KMS-11 (cell line): ENCODE measurements at regions not wholly inside any gene's neighbourhood (a gene's known extent, or its start where the extent isn't known, plus 50 kb on each side); places are given as distances from the start of the nearest gene placed in this dataset.

Experiments used
- H2AFZ ChIP-seq: fragments of 200-600 bp; sonication (generic); 2 replicates; pipeline ENCODE4 v1.6.1; 2016; ENCODE audit warnings: antibody characterized with exemption, mixed run types, low read depth
- H3K27ac ChIP-seq: fragments of 200-600 bp; sonication (generic); 2 replicates; pipeline ENCODE4 v1.6.1; 2016; ENCODE audit warnings: mild to moderate bottlenecking, mixed run types
- H3K27me3 ChIP-seq: fragments of 200-600 bp; sonication (generic); 2 replicates; pipeline ENCODE4 v1.6.1; 2017; ENCODE audit warnings: mild to moderate bottlenecking, low read depth, mixed run types, moderate library complexity; ENCODE audit not compliant: insufficient read depth
- H3K36me3 ChIP-seq: fragments of 200-600 bp; sonication (generic); 2 replicates; pipeline ENCODE4 v1.6.1; 2017; ENCODE audit warnings: mild to moderate bottlenecking, mixed run types; ENCODE audit not compliant: insufficient read depth
- H3K4me1 ChIP-seq: fragments of 200-600 bp; sonication (generic); 2 replicates; pipeline ENCODE4 v1.6.1; 2016; ENCODE audit warnings: mild to moderate bottlenecking, low read depth, mixed run types; ENCODE audit not compliant: poor library complexity, severe bottlenecking
- H3K4me2 ChIP-seq: fragments of 200-600 bp; sonication (generic); 2 replicates; pipeline ENCODE4 v1.7.0; 2016; ENCODE audit warnings: mild to moderate bottlenecking, mixed run types
- H3K4me3 ChIP-seq: fragments of 200-600 bp; sonication (generic); IDR thresholded peaks from 2 replicates; pipeline ENCODE4 v1.6.1; 2017; ENCODE audit warnings: low read depth, low read length, mixed read lengths; ENCODE audit not compliant: insufficient read depth
- H3K79me2 ChIP-seq: fragments of 200-600 bp; sonication (generic); 2 replicates; pipeline ENCODE4 v1.6.1; 2016; ENCODE audit warnings: low read depth, mixed run types; ENCODE audit not compliant: insufficient read depth
- H3K9ac ChIP-seq: fragments of 200-600 bp; sonication (generic); 2 replicates; pipeline ENCODE4 v1.6.1; 2016; ENCODE audit warnings: mild to moderate bottlenecking, mixed run types
- H4K20me1 ChIP-seq: fragments of 200-600 bp; sonication (generic); 2 replicates; pipeline ENCODE4 v1.6.1; 2016; ENCODE audit warnings: mild to moderate bottlenecking, mixed run types; ENCODE audit not compliant: insufficient read depth
- CTCF ChIP-seq: fragments of 200-600 bp; sonication (generic); conservative IDR thresholded peaks from 2 replicates; pipeline ENCODE4 v1.6.1; 2017; ENCODE audit warnings: low read depth, mild to moderate bottlenecking, antibody characterized with exemption, low read length, moderate library complexity, mixed read lengths

GRCh38 chr2:16000642-16001041, 60.3 kb downstream of the MYCN start:
- no peak overlapping the region for H3K9ac ChIP-seq
- H4K20me1 ChIP-seq, result no peaks in the 10 kb centered on the region
- H3K4me2 ChIP-seq, result no peak overlapping the region
- no peaks in the 10 kb centered on the region for H3K27me3 ChIP-seq
- no peaks in the 10 kb centered on the region for H3K36me3 ChIP-seq
- no peaks in the 10 kb centered on the region for H3K4me1 ChIP-seq
- no peak overlapping the region for H3K4me3 ChIP-seq
- no peak overlapping the region for H3K27ac ChIP-seq
- TF ChIP-seq CTCF, result no peak
- H2AFZ ChIP-seq, result no peak overlapping the region
- no peaks in the 10 kb centered on the region for H3K79me2 ChIP-seq

DNA sequence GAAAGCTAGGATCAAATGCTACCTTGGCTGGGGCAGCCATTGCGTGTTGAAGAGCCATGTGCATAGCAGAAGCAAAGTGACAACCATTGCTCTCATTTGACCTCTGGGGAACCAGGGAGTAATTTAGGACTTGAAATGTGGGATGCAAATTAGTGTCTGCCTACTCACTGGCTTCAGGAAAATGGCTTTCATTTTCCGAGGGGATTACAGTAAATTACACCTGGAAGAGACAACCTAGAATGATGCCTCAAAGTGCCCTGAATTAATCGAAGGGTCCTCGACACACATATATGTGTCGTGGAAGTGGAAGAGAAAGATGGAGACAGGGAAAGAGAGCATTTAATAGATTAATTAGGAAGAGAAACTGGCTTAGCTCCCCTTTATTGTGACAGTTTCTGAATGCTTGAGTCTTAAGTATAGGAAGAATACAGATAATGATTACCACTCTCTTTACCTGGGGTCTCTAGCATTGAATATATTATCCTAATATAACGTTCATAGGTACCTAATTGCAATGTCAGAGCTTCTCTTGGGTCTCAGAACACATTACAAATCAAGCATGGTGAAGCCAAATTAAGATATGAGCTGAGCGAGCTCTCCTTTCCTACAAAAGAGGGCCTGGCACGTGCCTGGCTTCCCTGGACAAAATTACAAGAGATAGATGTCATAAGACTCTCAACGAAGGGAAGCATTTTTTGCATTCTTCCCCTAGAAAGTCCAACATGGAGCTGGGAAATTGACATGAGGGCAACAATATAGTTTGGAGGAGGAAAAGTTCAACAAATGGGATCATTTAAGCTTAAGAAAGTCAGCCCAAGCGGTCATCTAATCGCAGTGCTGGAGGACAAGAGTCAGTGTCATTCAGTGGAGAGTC, 59.5 kb downstream of the MYCN start:
- no peak overlapping the region for H3K4me3 ChIP-seq
- no peaks in the 10 kb centered on the region for H3K36me3 ChIP-seq
- H3K27ac ChIP-seq, result no peak overlapping the region
- no peaks in the 10 kb centered on the region for H3K79me2 ChIP-seq
- H4K20me1 ChIP-seq, result no peaks in the 10 kb centered on the region
- no peaks in the 10 kb centered on the region for H3K4me1 ChIP-seq
- no peak overlapping the region for H2AFZ ChIP-seq
- no peak overlapping the region for H3K4me2 ChIP-seq
- TF ChIP-seq CTCF, result no peak
- H3K9ac ChIP-seq, result no peak overlapping the region
- H3K27me3 ChIP-seq, result no peaks in the 10 kb centered on the region

DNA sequence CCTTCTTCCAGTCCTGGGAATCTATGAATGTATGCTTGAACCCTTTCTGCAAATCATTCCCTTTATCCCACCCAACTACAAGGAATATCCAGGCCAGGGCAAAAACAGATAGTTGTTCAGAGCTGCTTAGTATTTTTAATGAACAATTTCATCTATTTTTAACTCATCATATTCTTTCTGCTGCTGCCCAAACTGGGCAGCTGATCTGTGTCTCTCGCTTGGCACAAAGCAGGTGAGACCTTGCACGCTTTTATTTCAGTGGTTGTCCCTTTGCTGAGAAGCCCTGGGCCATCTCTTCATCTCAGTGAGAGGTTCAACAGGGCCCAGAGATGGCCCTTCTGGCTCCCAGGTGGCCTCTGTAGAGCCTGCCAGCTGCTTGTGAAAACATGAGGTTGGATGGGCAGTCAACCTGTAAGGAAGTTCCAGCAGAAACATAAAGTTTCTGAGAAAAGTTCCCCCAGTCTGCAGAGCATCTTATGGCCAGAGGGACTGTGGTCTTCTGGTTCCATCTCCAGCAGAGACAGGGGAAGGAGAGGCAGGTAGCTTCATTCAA, 57.5 kb downstream of the MYCN start:
- Histone ChIP-seq H3K9ac (no peak overlapping the region), H2AFZ (no peak overlapping the region), H3K36me3 (no peaks in the 10 kb centered on the region), H4K20me1 (no peaks in the 10 kb centered on the region), H3K4me1 (no peaks in the 10 kb centered on the region), H3K27me3 (no peaks in the 10 kb centered on the region), H3K4me3 (no peak overlapping the region), H3K4me2 (no peak overlapping the region), H3K79me2 (no peaks in the 10 kb centered on the region), H3K27ac (no peak overlapping the region)
- TF ChIP-seq CTCF, result no peak

DNA sequence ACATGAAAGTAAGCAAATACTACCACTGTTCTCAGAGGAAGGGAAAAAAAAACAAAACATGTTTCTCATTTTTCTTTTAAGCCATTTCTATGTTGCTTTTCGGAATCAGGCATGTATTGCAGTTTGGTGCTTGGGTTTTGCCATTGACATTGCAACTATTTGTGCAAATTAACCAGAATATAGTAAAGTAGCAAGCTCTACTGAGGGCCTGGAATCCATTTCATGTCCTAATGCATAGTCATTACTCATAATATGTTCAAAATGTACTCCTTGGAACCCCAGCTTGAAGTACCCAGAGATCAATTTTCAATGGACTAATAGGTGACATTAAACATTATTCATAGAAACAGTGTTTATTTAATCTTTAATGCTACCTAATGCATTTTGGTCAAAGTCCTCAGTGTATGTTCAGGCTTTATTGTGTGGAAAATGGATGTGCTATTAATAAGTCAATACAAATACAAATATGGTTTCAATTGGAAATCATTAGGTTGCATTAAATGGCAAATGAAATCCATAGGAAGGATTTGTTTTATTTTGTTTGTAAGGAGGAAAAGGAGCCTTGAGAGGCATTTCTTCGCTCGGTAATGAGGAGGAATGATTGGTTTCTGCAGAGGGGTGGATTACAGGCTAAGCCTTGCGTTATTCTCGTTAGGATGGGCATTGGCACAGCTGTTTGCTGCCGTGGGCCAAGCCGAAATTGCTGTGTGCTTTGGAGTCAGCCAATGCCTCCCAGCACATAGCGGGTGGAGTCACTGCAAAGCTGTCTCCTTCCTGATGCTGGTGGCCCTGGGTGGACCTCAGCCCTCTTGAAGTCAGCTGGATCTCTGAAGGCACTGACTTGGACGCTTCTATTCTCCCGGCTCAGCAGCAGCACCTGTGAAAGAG, 56.4 kb downstream of the MYCN start:
- no peaks in the 10 kb centered on the region for H3K36me3 ChIP-seq
- H3K79me2 ChIP-seq, result no peaks in the 10 kb centered on the region
- H3K4me2 ChIP-seq, result no peak overlapping the region
- no peak overlapping the region for H3K4me3 ChIP-seq
- H2AFZ ChIP-seq, result no peak overlapping the region
- no peak for TF ChIP-seq CTCF
- no peak overlapping the region for H3K9ac ChIP-seq
- H4K20me1 ChIP-seq, result no peaks in the 10 kb centered on the region
- no peaks in the 10 kb centered on the region for H3K27me3 ChIP-seq
- H3K4me1 ChIP-seq, result no peaks in the 10 kb centered on the region
- no peak overlapping the region for H3K27ac ChIP-seq
